ENCODE measurements at regions not wholly inside any gene's neighbourhood (a gene's known extent, or its start where the extent isn't known, plus 50 kb on each side); places are given as distances from the start of the nearest gene placed in this dataset.
A peak's percentile ranks its signal among the peaks of the same experiment; 100 is the strongest.

GRCh38 chr6:82298012-82298411, 50.5 kb upstream of the IBTK start:
- peak; percentile 85 for DNase-seq
